Thymus (tissue), 11 donors: ENCODE measurements at regions not wholly inside any gene's neighbourhood (a gene's known extent, or its start where the extent isn't known, plus 50 kb on each side); places are given as distances from the start of the nearest gene placed in this dataset.
A peak's percentile ranks its signal among the peaks of the same experiment; 100 is the strongest.

ENCODE experiments used
- DNase-seq, 9 donors: peaks; one replicate each; pipeline ENCODE4 v3.0.0-alpha.2; 2013; ENCODE audit warnings: low spot score in 9 of 9, low read depth in 6 of 9, missing footprints in 1 of 9
- H3K27ac ChIP-seq, 2 donors: one replicate each; pipeline ENCODE4 v1.5.1; 2013; ENCODE audit warnings: control low read depth in 1 of 2, low read depth in 1 of 2, low read length in 1 of 2, mild to moderate bottlenecking in 1 of 2, moderate library complexity in 1 of 2
- H3K27me3 ChIP-seq, 2 donors: one replicate each; pipeline ENCODE4 v1.5.1; 2013; ENCODE audit warnings: low read length in 1 of 2; ENCODE audit not compliant: control insufficient read depth in 2 of 2, insufficient read depth in 1 of 2
- H3K36me3 ChIP-seq, 2 donors: one replicate each; pipeline ENCODE4 v1.5.1; 2013; ENCODE audit warnings: low read length in 1 of 2, mild to moderate bottlenecking in 1 of 2, moderate library complexity in 1 of 2; ENCODE audit not compliant: control insufficient read depth in 2 of 2, insufficient read depth in 2 of 2
- H3K4me1 ChIP-seq, 2 donors: one replicate each; pipeline ENCODE4 v1.5.1; 2013; ENCODE audit warnings: low read length in 2 of 2; ENCODE audit not compliant: control insufficient read depth in 2 of 2, insufficient read depth in 2 of 2
- H3K4me3 ChIP-seq, 2 donors: one replicate each; pipeline ENCODE4 v1.5.1; 2013; ENCODE audit warnings: low read length in 2 of 2, control low read depth in 1 of 2, mild to moderate bottlenecking in 1 of 2
- H3K9me3 ChIP-seq, 2 donors: one replicate each; pipeline ENCODE4 v1.5.1; 2013; ENCODE audit warnings: low read length in 1 of 2, mild to moderate bottlenecking in 1 of 2; ENCODE audit not compliant: control insufficient read depth in 2 of 2, insufficient read depth in 1 of 2
- WGBS: extraction: QIAGEN DNeasy Blood & Tissue Kit; methylation state at CpG from one replicate; pipeline ENCODE4 v1.1.7; 2013; 5-methylcytosine and 5-hydroxymethylcytosine counted together
- donor health status: healthy.

- no peaks in the 10 kb centered on the region for H3K4me1 ChIP-seq
- no peaks in the 10 kb centered on the region for H3K36me3 ChIP-seq
- H3K27ac ChIP-seq = peak overlapping the region in 1 of 2 donors; percentile 57
- H3K27me3 ChIP-seq = no peaks in the 10 kb centered on the region
- peak in 1 of 9 donors; percentile 9 for DNase-seq
- H3K9me3 ChIP-seq = no peaks in the 10 kb centered on the region
- WGBS = 70% methylated on average over 9 of the region's 9 CpGs
- H3K4me3 ChIP-seq = no peak overlapping the region
Measured at GRCh38 chr7:42479816-42480633, 243.0 kb upstream of the GLI3 start.

- H3K27me3 ChIP-seq = no peaks in the 10 kb centered on the region
- no peak overlapping the region for H3K4me3 ChIP-seq
- no peak for DNase-seq
- no peaks in the 10 kb centered on the region for H3K4me1 ChIP-seq
- WGBS = 64% methylated on average over 3 of the region's 3 CpGs
- H3K27ac ChIP-seq = no peak overlapping the region
- H3K36me3 ChIP-seq = no peaks in the 10 kb centered on the region
- no peaks in the 10 kb centered on the region for H3K9me3 ChIP-seq
Measured at GRCh38 chr7:42479452-42479815, 242.4 kb upstream of the GLI3 start.

GRCh38 chr7:42478717-42479116, 241.7 kb upstream of the GLI3 start:
- H3K4me1 ChIP-seq = no peaks in the 10 kb centered on the region
- no peak overlapping the region for H3K27ac ChIP-seq
- WGBS = 94% methylated on average over 6 of the region's 6 CpGs
- H3K27me3 ChIP-seq = no peaks in the 10 kb centered on the region
- no peaks in the 10 kb centered on the region for H3K9me3 ChIP-seq
- no peaks in the 10 kb centered on the region for H3K36me3 ChIP-seq
- DNase-seq = no peak
- no peak overlapping the region for H3K4me3 ChIP-seq

- Histone ChIP-seq H3K4me3 (no peak overlapping the region), H3K4me1 (no peaks in the 10 kb centered on the region), H3K36me3 (no peaks in the 10 kb centered on the region), H3K9me3 (no peaks in the 10 kb centered on the region), H3K27me3 (no peaks in the 10 kb centered on the region), H3K27ac (no peak overlapping the region)
- WGBS = 94% methylated on average over 2 of the region's 2 CpGs
- no peak for DNase-seq
Measured at GRCh38 chr7:42476255-42476654, 239.2 kb upstream of the GLI3 start.

GRCh38 chr7:42475082-42475481, 238.1 kb upstream of the GLI3 start:
- Histone ChIP-seq H3K4me1 (no peaks in the 10 kb centered on the region), H3K4me3 (no peak overlapping the region), H3K27ac (no peak overlapping the region), H3K27me3 (no peaks in the 10 kb centered on the region), H3K9me3 (no peaks in the 10 kb centered on the region), H3K36me3 (no peaks in the 10 kb centered on the region)
- DNase-seq = no peak
- WGBS = 95% methylated on average over 5 of the region's 5 CpGs

GRCh38 chr7:42473099-42473498, 236.1 kb upstream of the GLI3 start:
- Histone ChIP-seq H3K27ac (no peak overlapping the region), H3K4me3 (no peak overlapping the region), H3K27me3 (no peaks in the 10 kb centered on the region), H3K9me3 (no peaks in the 10 kb centered on the region), H3K36me3 (no peaks in the 10 kb centered on the region), H3K4me1 (no peaks in the 10 kb centered on the region)
- DNase-seq = no peak
- WGBS = 98% methylated on average over 5 of the region's 5 CpGs

- DNase-seq = no peak
- Histone ChIP-seq H3K27me3 (no peaks in the 10 kb centered on the region), H3K9me3 (no peaks in the 10 kb centered on the region), H3K36me3 (no peaks in the 10 kb centered on the region), H3K27ac (no peak overlapping the region), H3K4me3 (no peak overlapping the region), H3K4me1 (no peaks in the 10 kb centered on the region)
- WGBS = 95% methylated on average over 3 of the region's 3 CpGs
Measured at GRCh38 chr7:42471573-42472174, 234.7 kb upstream of the GLI3 start.

- 90% methylated on average over 10 of the region's 10 CpGs for WGBS
Measured at GRCh38 chr7:42469341-42469740, 232.3 kb upstream of the GLI3 start.

GRCh38 chr7:42468471-42468870, 231.5 kb upstream of the GLI3 start:
- no peak for DNase-seq
- Histone ChIP-seq H3K4me3 (no peak overlapping the region), H3K27ac (no peak overlapping the region), H3K36me3 (no peaks in the 10 kb centered on the region), H3K4me1 (no peaks in the 10 kb centered on the region), H3K27me3 (no peaks in the 10 kb centered on the region), H3K9me3 (no peaks in the 10 kb centered on the region)
- WGBS = 93% methylated on average over 7 of the region's 7 CpGs

More at GRCh38 chr7:42469341-42469740, 232.3 kb upstream of the GLI3 start:
- Histone ChIP-seq H3K9me3 (no peaks in the 10 kb centered on the region), H3K36me3 (no peaks in the 10 kb centered on the region), H3K4me1 (no peaks in the 10 kb centered on the region), H3K4me3 (no peak overlapping the region), H3K27me3 (no peaks in the 10 kb centered on the region), H3K27ac (no peak overlapping the region)
- no peak for DNase-seq
